LNCaP clone FGC (cell line): ENCODE measurements at regions not wholly inside any gene's neighbourhood (a gene's known extent, or its start where the extent isn't known, plus 50 kb on each side); places are given as distances from the start of the nearest gene placed in this dataset.
"Not testable (repeated sequence)": the region's sequence is repeated elsewhere in the genome, so short reads cannot be mapped to it uniquely, and the experiment has no call there.

Experiments
- DNase-seq: peaks from one replicate; pipeline ENCODE4 v3.0.0-alpha.2; 2011; ENCODE audit warnings: low read depth
- H3K4me3 ChIP-seq: 2 replicates; pipeline ENCODE4 v1.5.1; 2011; ENCODE audit warnings: mild to moderate bottlenecking, low read depth, low read length, control low read depth
- CTCF ChIP-seq: IDR thresholded peaks from 2 replicates; pipeline ENCODE4 v1.5.1; 2012; ENCODE audit warnings: mild to moderate bottlenecking; ENCODE audit not compliant: control insufficient read depth, insufficient read depth; ENCODE audit errors: extremely low read depth

- TF ChIP-seq CTCF: no peak
- no peak overlapping the region for H3K4me3 ChIP-seq
- no peak for DNase-seq
Observed at GRCh38 chr7:152911922-152912321, 152.4 kb downstream of the ACTR3B start.

DNA sequence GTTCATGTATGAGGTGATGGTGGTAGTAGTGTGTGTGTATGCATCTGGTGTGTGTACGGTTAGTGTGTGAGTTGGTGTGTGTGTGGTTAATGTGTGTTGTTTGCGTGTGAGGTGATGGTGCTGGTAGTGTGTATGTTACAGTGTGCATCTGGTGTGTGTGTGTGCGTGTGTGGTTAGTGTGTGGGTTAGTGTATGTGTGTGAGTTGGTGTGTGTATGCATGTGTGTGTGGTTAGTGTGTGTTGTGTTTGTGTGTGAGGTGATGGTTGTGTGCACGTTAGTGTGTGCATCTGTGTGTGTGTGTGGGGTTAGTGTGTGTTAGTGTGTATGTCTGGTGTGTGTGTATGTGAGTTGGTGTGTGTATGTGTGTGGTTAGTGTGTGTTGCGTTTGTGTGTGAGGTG is 153.0 kb downstream of the ACTR3B start:
- no peak for TF ChIP-seq CTCF
- no peak for DNase-seq
- no peak overlapping the region for H3K4me3 ChIP-seq

DNA sequence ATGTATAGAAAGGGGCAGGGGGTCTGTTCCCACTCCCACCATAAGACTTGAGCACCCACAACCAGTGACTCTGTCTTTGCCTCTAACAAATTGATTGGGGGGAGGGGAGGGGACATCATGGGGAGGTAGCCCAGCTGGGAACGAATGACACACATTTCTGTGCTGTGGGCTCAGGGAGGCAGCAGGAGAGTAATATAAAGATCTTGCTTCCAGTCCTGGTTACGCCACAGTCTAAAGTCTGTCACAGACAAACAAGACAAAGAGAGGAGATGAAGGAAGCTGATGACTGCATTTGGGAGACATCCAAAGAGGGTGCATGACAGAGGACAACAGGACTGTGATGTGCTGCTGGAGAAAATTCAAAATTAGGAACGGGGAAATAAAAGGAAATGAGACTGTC is 153.9 kb downstream of the ACTR3B start:
- H3K4me3 ChIP-seq: no peak overlapping the region
- no peak for DNase-seq
- no peak for TF ChIP-seq CTCF

DNA sequence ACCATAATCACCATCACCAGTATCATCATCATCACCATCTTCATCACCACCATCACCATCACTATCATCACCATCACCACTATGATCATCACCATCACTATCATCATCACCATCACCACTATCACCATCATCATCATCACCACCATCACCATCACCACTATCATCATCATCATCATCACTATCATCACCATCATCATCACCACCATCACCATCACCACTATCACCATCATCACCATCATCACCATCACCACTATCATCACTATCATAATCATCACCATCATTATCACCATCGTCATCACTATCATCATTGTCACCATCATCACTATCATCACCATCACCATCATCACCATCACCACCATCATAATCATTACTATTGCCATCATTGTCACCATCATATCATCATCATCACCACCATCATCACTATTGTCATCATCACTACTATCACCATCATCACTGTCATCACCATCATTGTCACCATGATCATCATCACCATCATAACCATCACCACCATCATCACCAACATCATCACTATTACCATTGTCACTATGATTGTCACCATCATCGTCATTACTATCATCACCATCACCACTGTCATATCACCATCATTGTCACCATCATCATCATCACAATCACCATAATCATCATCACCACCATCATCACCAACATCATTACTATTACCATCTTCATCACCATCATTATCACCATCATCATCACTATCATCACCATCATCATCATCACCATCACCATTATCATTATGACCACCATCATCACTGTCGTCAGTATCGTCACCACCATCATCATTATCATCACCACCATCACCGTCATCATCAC is 154.7 kb downstream of the ACTR3B start:
- no peak for TF ChIP-seq CTCF
- no peak overlapping the region for H3K4me3 ChIP-seq
- DNase-seq: no peak

- H3K4me3 ChIP-seq, DNase-seq: not testable (repeated sequence)
Observed at GRCh38 chr7:152914845-152915102, 155.2 kb downstream of the ACTR3B start.

DNA sequence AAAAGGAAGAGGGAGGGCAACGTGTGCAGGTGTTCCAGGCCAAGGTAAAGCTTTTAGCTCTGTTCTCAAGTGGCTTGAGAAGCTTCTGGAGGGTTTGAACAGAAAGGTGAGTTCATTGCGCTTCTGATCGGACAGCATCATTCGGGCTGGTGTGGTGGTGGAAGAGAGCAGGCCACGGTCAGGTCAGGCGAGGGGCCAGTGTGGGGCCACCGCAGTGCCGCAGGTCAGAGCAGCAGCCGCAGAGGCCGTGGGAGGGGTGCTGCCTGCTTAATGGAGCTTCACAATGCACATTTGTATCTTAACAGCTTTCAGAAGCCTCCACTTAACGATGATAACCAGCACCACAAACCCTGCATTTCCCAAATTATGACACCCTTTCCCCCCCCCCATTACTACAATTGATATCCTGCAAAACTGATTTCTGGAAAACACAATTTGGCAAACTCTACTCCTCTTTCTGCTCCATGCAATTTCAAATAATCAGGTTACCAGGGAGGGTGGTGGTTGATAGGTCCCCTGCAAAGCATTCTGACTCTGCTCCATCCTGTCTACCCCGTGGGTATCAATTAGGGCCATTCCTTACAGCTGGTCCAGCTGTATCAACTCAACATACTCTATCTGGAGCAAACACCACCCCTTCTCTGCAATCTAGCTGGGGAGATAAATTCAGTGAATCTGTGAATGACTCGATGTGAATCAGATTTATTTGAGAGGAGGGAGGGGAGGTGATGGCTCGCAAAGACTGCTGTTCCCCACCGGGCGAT is 162.9 kb downstream of the ACTR3B start:
- no peak for TF ChIP-seq CTCF
- no peak overlapping the region for H3K4me3 ChIP-seq
- DNase-seq: no peak

DNA sequence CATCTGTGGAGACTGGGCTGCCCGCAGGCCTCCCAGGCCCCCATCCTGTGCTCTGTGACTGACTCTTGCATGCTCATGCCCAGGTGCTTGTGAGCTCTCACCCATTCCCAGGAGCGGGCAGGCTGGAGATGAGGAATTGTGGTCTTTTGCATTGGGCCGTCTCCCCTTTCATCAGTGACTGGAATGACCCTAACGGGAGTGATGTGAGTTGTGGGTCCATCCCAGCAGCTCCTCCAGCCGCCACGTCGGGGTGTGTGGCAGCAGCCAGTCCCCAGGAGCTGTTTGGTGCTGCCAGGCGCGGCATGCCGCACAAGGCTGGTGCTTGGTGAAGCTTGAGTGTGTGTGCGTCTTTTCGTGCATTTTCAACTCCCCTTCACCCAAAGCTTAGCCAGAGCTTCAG is 164.2 kb downstream of the ACTR3B start:
- TF ChIP-seq CTCF: no peak
- no peak for DNase-seq

More for the DNA sequence above, 164.2 kb downstream of the ACTR3B start:
- no peak overlapping the region for H3K4me3 ChIP-seq
